ENCODE measurements at regions not wholly inside any gene's neighbourhood (a gene's known extent, or its start where the extent isn't known, plus 50 kb on each side); places are given as distances from the start of the nearest gene placed in this dataset.
"Not testable (repeated sequence)": the region's sequence is repeated elsewhere in the genome, so short reads cannot be mapped to it uniquely, and the experiment has no call there.

- Mint-ChIP-seq H3K36me3 (ENCODE audit: unreplicated experiment) (no peaks in the 10 kb centered on the region), H3K27ac (ENCODE audit: unreplicated experiment) (no peak overlapping the region), H3K9me3 (ENCODE audit: unreplicated experiment) (peaks cover 11% of the 10 kb centered on the region), H3K4me3 (ENCODE audit: unreplicated experiment) (no peak overlapping the region), H3K4me1 (ENCODE audit: unreplicated experiment) (no peaks in the 10 kb centered on the region), H3K27me3 (ENCODE audit: unreplicated experiment) (no peaks in the 10 kb centered on the region)
- TF ChIP-seq CTCF (IDR thresholded peaks at IDR 0.05), result no peak
- DNase-seq (ENCODE audit: extremely low spot score, unreplicated experiment), result no peak
Observed at GRCh38 chr9:22829236-22829635, 382.6 kb downstream of the DMRTA1 start.

GRCh38 chr9:22838266-22838665 is 391.6 kb downstream of the DMRTA1 start:
- H3K9me3 Mint-ChIP-seq (ENCODE audit: unreplicated experiment), result no peaks in the 10 kb centered on the region
- no peaks in the 10 kb centered on the region for H3K36me3 Mint-ChIP-seq (ENCODE audit: unreplicated experiment)
- DNase-seq (ENCODE audit: extremely low spot score, unreplicated experiment), result no peak
- H3K27me3 Mint-ChIP-seq (ENCODE audit: unreplicated experiment), result peaks cover 12% of the 10 kb centered on the region
- TF ChIP-seq CTCF (IDR thresholded peaks at IDR 0.05), result no peak
- no peaks in the 10 kb centered on the region for H3K4me1 Mint-ChIP-seq (ENCODE audit: unreplicated experiment)
- H3K4me3 Mint-ChIP-seq (ENCODE audit: unreplicated experiment), result no peak overlapping the region
- H3K27ac Mint-ChIP-seq (ENCODE audit: unreplicated experiment), result no peak overlapping the region

GRCh38 chr9:22840641-22841040 is 394.0 kb downstream of the DMRTA1 start:
- Mint-ChIP-seq H3K36me3 (ENCODE audit: unreplicated experiment) (no peaks in the 10 kb centered on the region), H3K9me3 (ENCODE audit: unreplicated experiment) (peaks cover 6% of the 10 kb centered on the region), H3K27me3 (ENCODE audit: unreplicated experiment) (peaks cover 12% of the 10 kb centered on the region), H3K27ac (ENCODE audit: unreplicated experiment) (no peak overlapping the region), H3K4me3 (ENCODE audit: unreplicated experiment) (no peak overlapping the region), H3K4me1 (ENCODE audit: unreplicated experiment) (no peaks in the 10 kb centered on the region)
- DNase-seq (ENCODE audit: extremely low spot score, unreplicated experiment), result no peak
- TF ChIP-seq CTCF (IDR thresholded peaks at IDR 0.05), result no peak

- H3K27me3 Mint-ChIP-seq (ENCODE audit: unreplicated experiment), result not testable (repeated sequence)
Observed at GRCh38 chr9:22845243-22845642, 398.6 kb downstream of the DMRTA1 start.

GRCh38 chr9:22855980-22856379 is 409.4 kb downstream of the DMRTA1 start:
- no peak for TF ChIP-seq CTCF (IDR thresholded peaks at IDR 0.05)

More at GRCh38 chr9:22845243-22845642, 398.6 kb downstream of the DMRTA1 start:
- not testable (repeated sequence) for H3K27ac Mint-ChIP-seq (ENCODE audit: unreplicated experiment); H3K4me3 Mint-ChIP-seq (ENCODE audit: unreplicated experiment); DNase-seq (ENCODE audit: extremely low spot score, unreplicated experiment); H3K36me3 Mint-ChIP-seq (ENCODE audit: unreplicated experiment); H3K4me1 Mint-ChIP-seq (ENCODE audit: unreplicated experiment)
- peaks cover 32% of the 10 kb centered on the region for H3K9me3 Mint-ChIP-seq (ENCODE audit: unreplicated experiment)

GRCh38 chr9:22857316-22857715 is 410.7 kb downstream of the DMRTA1 start:
- no peak for DNase-seq (ENCODE audit: extremely low spot score, unreplicated experiment)
- H3K36me3 Mint-ChIP-seq (ENCODE audit: unreplicated experiment), result no peaks in the 10 kb centered on the region
- H3K27ac Mint-ChIP-seq (ENCODE audit: unreplicated experiment), result no peak overlapping the region
- peaks cover 1% of the 10 kb centered on the region for H3K27me3 Mint-ChIP-seq (ENCODE audit: unreplicated experiment)
- TF ChIP-seq CTCF (IDR thresholded peaks at IDR 0.05), result no peak
- H3K4me3 Mint-ChIP-seq (ENCODE audit: unreplicated experiment), result no peak overlapping the region
- no peaks in the 10 kb centered on the region for H3K9me3 Mint-ChIP-seq (ENCODE audit: unreplicated experiment)
- H3K4me1 Mint-ChIP-seq (ENCODE audit: unreplicated experiment), result no peaks in the 10 kb centered on the region

More at GRCh38 chr9:22855980-22856379, 409.4 kb downstream of the DMRTA1 start:
- Mint-ChIP-seq H3K9me3 (ENCODE audit: unreplicated experiment) (no peaks in the 10 kb centered on the region), H3K4me3 (ENCODE audit: unreplicated experiment) (no peak overlapping the region), H3K27me3 (ENCODE audit: unreplicated experiment) (peaks cover 1% of the 10 kb centered on the region), H3K36me3 (ENCODE audit: unreplicated experiment) (no peaks in the 10 kb centered on the region), H3K4me1 (ENCODE audit: unreplicated experiment) (no peaks in the 10 kb centered on the region), H3K27ac (ENCODE audit: unreplicated experiment) (no peak overlapping the region)
- DNase-seq (ENCODE audit: extremely low spot score, unreplicated experiment), result no peak

All from osteocyte (in vitro differentiated cells).